ENCODE measurements at regions not wholly inside any gene's neighbourhood (a gene's known extent, or its start where the extent isn't known, plus 50 kb on each side); places are given as distances from the start of the nearest gene placed in this dataset.

GRCh38 chr12:84277986-84278385 lies 634.6 kb downstream of the SLC6A15 start:
- FAIRE-seq (no peak), DNase-seq (ENCODE audit: insufficient read length, low spot score) (no peak)
- no peak for TF ChIP-seq POLR2A (IDR thresholded peaks at IDR 0.05; ENCODE audit: low read depth, low read length)

- FAIRE-seq (no peak), DNase-seq (ENCODE audit: insufficient read length, low spot score) (no peak)
- TF ChIP-seq POLR2A (IDR thresholded peaks at IDR 0.05; ENCODE audit: low read depth, low read length): no peak
These were observed 636.4 kb downstream of the SLC6A15 start for GRCh38 chr12:84276215-84276614.

- FAIRE-seq (no peak), DNase-seq (ENCODE audit: insufficient read length, low spot score) (no peak)
These were observed 640.3 kb downstream of the SLC6A15 start for GRCh38 chr12:84272324-84272723.

GRCh38 chr12:84270470-84271140 lies 642.0 kb downstream of the SLC6A15 start:
- no peak for TF ChIP-seq POLR2A (IDR thresholded peaks at IDR 0.05; ENCODE audit: low read depth, low read length)
- DNase-seq (ENCODE audit: insufficient read length, low spot score) (no peak), FAIRE-seq (no peak)

More at GRCh38 chr12:84272324-84272723, 640.3 kb downstream of the SLC6A15 start:
- TF ChIP-seq POLR2A (IDR thresholded peaks at IDR 0.05; ENCODE audit: low read depth, low read length): no peak

- no peak for TF ChIP-seq POLR2A (IDR thresholded peaks at IDR 0.05; ENCODE audit: low read depth, low read length)
- DNase-seq (ENCODE audit: insufficient read length, low spot score): no peak
- FAIRE-seq: no peak
These were observed 664.7 kb downstream of the SLC6A15 start for GRCh38 chr12:84247931-84248330.

GRCh38 chr12:84243686-84244085 lies 668.9 kb downstream of the SLC6A15 start:
- no peak for TF ChIP-seq POLR2A (IDR thresholded peaks at IDR 0.05; ENCODE audit: low read depth, low read length)
- DNase-seq (ENCODE audit: insufficient read length, low spot score) (no peak), FAIRE-seq (no peak)

- FAIRE-seq (no peak), DNase-seq (ENCODE audit: insufficient read length, low spot score) (no peak)
- TF ChIP-seq POLR2A (IDR thresholded peaks at IDR 0.05; ENCODE audit: low read depth, low read length): no peak
These were observed 689.8 kb downstream of the SLC6A15 start for GRCh38 chr12:84222841-84223240.

- no peak for TF ChIP-seq POLR2A (IDR thresholded peaks at IDR 0.05; ENCODE audit: low read depth, low read length)
- DNase-seq (ENCODE audit: insufficient read length, low spot score): no peak
- no peak for FAIRE-seq
These were observed 694.2 kb downstream of the SLC6A15 start for GRCh38 chr12:84218406-84218805.

- FAIRE-seq (no peak), DNase-seq (ENCODE audit: insufficient read length, low spot score) (no peak)
- TF ChIP-seq POLR2A (IDR thresholded peaks at IDR 0.05; ENCODE audit: low read depth, low read length): no peak
These were observed 710.6 kb downstream of the SLC6A15 start for GRCh38 chr12:84201976-84202375.

- FAIRE-seq (no peak), DNase-seq (ENCODE audit: insufficient read length, low spot score) (no peak)
- no peak for TF ChIP-seq POLR2A (IDR thresholded peaks at IDR 0.05; ENCODE audit: low read depth, low read length)
These were observed 714.2 kb downstream of the SLC6A15 start for GRCh38 chr12:84198294-84198946.

- no peak for FAIRE-seq
- TF ChIP-seq POLR2A (IDR thresholded peaks at IDR 0.05; ENCODE audit: low read depth, low read length): no peak
- DNase-seq (ENCODE audit: insufficient read length, low spot score): no peak
These were observed 720.8 kb downstream of the SLC6A15 start for GRCh38 chr12:84191779-84192178.

- TF ChIP-seq POLR2A (IDR thresholded peaks at IDR 0.05; ENCODE audit: low read depth, low read length): no peak
- no peak for DNase-seq (ENCODE audit: insufficient read length, low spot score)
- FAIRE-seq: no peak
These were observed 726.2 kb downstream of the SLC6A15 start for GRCh38 chr12:84186433-84186832.

GRCh38 chr12:84183576-84183975 lies 729.0 kb downstream of the SLC6A15 start:
- DNase-seq (ENCODE audit: insufficient read length, low spot score) (no peak), FAIRE-seq (no peak)
- TF ChIP-seq POLR2A (IDR thresholded peaks at IDR 0.05; ENCODE audit: low read depth, low read length): no peak

- DNase-seq (ENCODE audit: insufficient read length, low spot score) (no peak), FAIRE-seq (no peak)
- TF ChIP-seq POLR2A (IDR thresholded peaks at IDR 0.05; ENCODE audit: low read depth, low read length): no peak
These were observed 738.5 kb downstream of the SLC6A15 start for GRCh38 chr12:84174115-84174514.

- no peak for TF ChIP-seq POLR2A (IDR thresholded peaks at IDR 0.05; ENCODE audit: low read depth, low read length)
- DNase-seq (ENCODE audit: insufficient read length, low spot score) (no peak), FAIRE-seq (no peak)
These were observed 739.7 kb downstream of the SLC6A15 start for GRCh38 chr12:84172823-84173424.

All from H54 (cell line).